Esophagus muscularis mucosa (tissue), 4 donors: ENCODE measurements at regions not wholly inside any gene's neighbourhood (a gene's known extent, or its start where the extent isn't known, plus 50 kb on each side); places are given as distances from the start of the nearest gene placed in this dataset.

Experiments
- EP300 ChIP-seq: sonication (generic); formaldehyde crosslinking; IDR thresholded peaks from one replicate; pipeline ENCODE4 v1.6.1; 2017; ENCODE audit warnings: antibody characterized with exemption
- POLR2A ChIP-seq: fragments of 450-650 bp; IDR thresholded peaks from one replicate; pipeline ENCODE4 v1.6.1; 2017; ENCODE audit warnings: antibody characterized with exemption, moderate library complexity, mild to moderate bottlenecking, low read depth
- POLR2AphosphoS5 ChIP-seq, 2 donors: sonication (generic); formaldehyde crosslinking; IDR thresholded peaks; one replicate each; pipeline ENCODE4 v1.6.1; 2017; ENCODE audit warnings: antibody characterized with exemption in 2 of 2
- TF ChIP-seq, protein P1 (sequence below), 3 experiments: fragments of 200-600 bp in 2 of 3; fragments of 450-650 bp in 1 of 3; sonication (generic) in 2 of 3; IDR thresholded peaks; one replicate each; pipeline ENCODE4 v1.5.1; 2017 to 2019; ENCODE audit warnings: antibody characterized with exemption in 3 of 3, mild to moderate bottlenecking in 2 of 3, moderate library complexity in 1 of 3

DNA sequence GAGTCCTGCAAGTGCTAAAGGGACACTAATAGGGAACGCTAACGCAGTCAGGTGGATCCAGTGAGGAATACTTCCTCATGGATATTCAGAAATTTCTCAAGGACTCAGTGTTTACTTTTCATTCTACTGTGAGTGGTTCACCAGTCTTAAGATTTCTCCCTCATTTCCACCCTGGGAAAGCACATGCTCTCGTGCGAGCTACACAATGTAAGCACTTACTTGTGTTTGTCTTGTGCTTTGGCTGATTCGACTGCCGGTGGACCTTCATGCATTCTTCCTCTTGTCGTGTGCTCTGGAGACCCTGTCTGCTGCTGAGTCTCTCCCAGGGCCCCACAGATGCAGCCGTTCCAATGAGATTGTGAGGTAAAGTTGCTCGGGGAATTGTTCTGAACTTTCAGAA is 180.1 kb downstream of the NUFIP1 start:
- TF ChIP-seq, protein P1, sequence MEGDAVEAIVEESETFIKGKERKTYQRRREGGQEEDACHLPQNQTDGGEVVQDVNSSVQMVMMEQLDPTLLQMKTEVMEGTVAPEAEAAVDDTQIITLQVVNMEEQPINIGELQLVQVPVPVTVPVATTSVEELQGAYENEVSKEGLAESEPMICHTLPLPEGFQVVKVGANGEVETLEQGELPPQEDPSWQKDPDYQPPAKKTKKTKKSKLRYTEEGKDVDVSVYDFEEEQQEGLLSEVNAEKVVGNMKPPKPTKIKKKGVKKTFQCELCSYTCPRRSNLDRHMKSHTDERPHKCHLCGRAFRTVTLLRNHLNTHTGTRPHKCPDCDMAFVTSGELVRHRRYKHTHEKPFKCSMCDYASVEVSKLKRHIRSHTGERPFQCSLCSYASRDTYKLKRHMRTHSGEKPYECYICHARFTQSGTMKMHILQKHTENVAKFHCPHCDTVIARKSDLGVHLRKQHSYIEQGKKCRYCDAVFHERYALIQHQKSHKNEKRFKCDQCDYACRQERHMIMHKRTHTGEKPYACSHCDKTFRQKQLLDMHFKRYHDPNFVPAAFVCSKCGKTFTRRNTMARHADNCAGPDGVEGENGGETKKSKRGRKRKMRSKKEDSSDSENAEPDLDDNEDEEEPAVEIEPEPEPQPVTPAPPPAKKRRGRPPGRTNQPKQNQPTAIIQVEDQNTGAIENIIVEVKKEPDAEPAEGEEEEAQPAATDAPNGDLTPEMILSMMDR (IDR thresholded peaks at IDR 0.05) = no peak
- TF ChIP-seq POLR2A (no peak), EP300 (no peak), POLR2AphosphoS5 (IDR thresholded peaks at IDR 0.05) (no peak)
